ENCODE measurements at regions not wholly inside any gene's neighbourhood (a gene's known extent, or its start where the extent isn't known, plus 50 kb on each side); places are given as distances from the start of the nearest gene placed in this dataset.
"Not testable (repeated sequence)": the region's sequence is repeated elsewhere in the genome, so short reads cannot be mapped to it uniquely, and the experiment has no call there.

- DNase-seq: not testable (repeated sequence)
Observed at GRCh38 chr11:14573539-14574057, 53.4 kb upstream of the PSMA1 start.

GRCh38 chr11:14577292-14577691 is 57.1 kb upstream of the PSMA1 start:
- DNase-seq: no peak

GRCh38 chr11:14577835-14578529 is 57.8 kb upstream of the PSMA1 start:
- DNase-seq: no peak

- peak; percentile 87 for DNase-seq
Observed at GRCh38 chr11:14578541-14578956, 58.4 kb upstream of the PSMA1 start.

GRCh38 chr11:14579646-14580045 is 59.5 kb upstream of the PSMA1 start:
- no peak for DNase-seq

- no peak for DNase-seq
Observed at GRCh38 chr11:14582793-14583192, 60.8 kb upstream of the PDE3B start.

GRCh38 chr11:14583252-14584034 is 60.2 kb upstream of the PDE3B start:
- no peak for DNase-seq

GRCh38 chr11:14584035-14584363 is 59.6 kb upstream of the PDE3B start:
- DNase-seq: no peak

GRCh38 chr11:14584595-14584994 is 59.0 kb upstream of the PDE3B start:
- DNase-seq: no peak

- no peak for DNase-seq
Observed at GRCh38 chr11:14585438-14585837, 58.2 kb upstream of the PDE3B start.

- peak; percentile 81 for DNase-seq
Observed at GRCh38 chr11:14587258-14587657, 56.3 kb upstream of the PDE3B start.

GRCh38 chr11:14588681-14589080 is 54.9 kb upstream of the PDE3B start:
- DNase-seq: no peak

GRCh38 chr11:14589421-14589820 is 54.2 kb upstream of the PDE3B start:
- DNase-seq: no peak

- DNase-seq: not testable (repeated sequence)
Observed at GRCh38 chr11:14591046-14591445, 52.6 kb upstream of the PDE3B start.

- no peak for DNase-seq
Observed at GRCh38 chr11:14593671-14594070, 49.9 kb upstream of the PDE3B start.

Measured in inflammatory macrophage treated with lipopolysaccharide for 4 hours (primary cell).